ENCODE measurements at regions not wholly inside any gene's neighbourhood (a gene's known extent, or its start where the extent isn't known, plus 50 kb on each side); places are given as distances from the start of the nearest gene placed in this dataset.

DNA sequence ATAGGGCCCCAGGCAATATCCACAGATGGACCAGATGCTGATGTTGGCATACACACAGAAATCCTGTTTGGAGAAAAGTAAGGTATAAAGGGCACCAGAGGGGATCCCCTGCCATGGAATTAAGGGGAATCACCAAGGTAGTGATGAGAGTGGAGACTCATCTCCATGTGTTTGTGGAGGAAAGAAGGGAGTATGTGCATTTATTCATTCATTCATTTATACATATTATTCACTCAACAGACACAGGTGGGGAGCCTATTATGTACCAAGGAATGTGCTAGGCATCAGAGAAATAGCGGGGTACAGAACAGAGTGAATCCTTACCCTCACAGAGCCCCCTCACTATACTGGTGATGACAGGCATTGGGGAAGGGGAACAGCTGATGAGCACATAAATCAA, 116.8 kb upstream of the IL12B start:
- no peaks in the 10 kb centered on the region for H3K27me3 ChIP-seq (replicated peaks in 1 of 2; ENCODE audit: control insufficient read depth in 2 of 2, insufficient read depth in 2 of 2, low read length in 1 of 2)
- no peak for ATAC-seq
- no peak for DNase-seq (ENCODE audit: low read depth, low spot score)
- CTCF ChIA-PET, result interaction anchor here (0.5 to 1.3 kb wide), 3 partner anchors 69 to 540 kb away, joined by 3 to 5 read pairs (median 3); no protein-coding TSS in a partner anchor
- no peak overlapping the region for H3K9ac ChIP-seq (ENCODE audit: control insufficient read depth, insufficient read depth, low read length)
- H3K4me1 ChIP-seq (ENCODE audit: control insufficient read depth, insufficient read depth, low read length), result no peaks in the 10 kb centered on the region
- H4K20me1 ChIP-seq (ENCODE audit: control insufficient read depth, insufficient read depth), result no peaks in the 10 kb centered on the region
- no peak overlapping the region for H3K27ac ChIP-seq (ENCODE audit: control insufficient read depth, insufficient read depth)
- no peak overlapping the region for H3K4me3 ChIP-seq
- H3K4me2 ChIP-seq (ENCODE audit: control insufficient read depth, insufficient read depth), result no peak overlapping the region
- POLR2A ChIA-PET, result interaction anchor here (0.6 kb wide), 1 partner anchor 737 kb away, joined by 4 read pairs; no protein-coding TSS in a partner anchor
- RAD21 ChIA-PET (ENCODE audit: unreplicated experiment), result interaction anchor here (2.3 kb wide), 1 partner anchor 114 kb away, joined by 8 read pairs; no protein-coding TSS in a partner anchor
- H2AFZ ChIP-seq (ENCODE audit: control insufficient read depth, low read depth, low read length), result no peak overlapping the region
- H3K79me2 ChIP-seq (ENCODE audit: control insufficient read depth, insufficient read depth, low read length), result no peaks in the 10 kb centered on the region
- SMC1A ChIA-PET (ENCODE audit: uncharacterized antibody, unreplicated experiment), result interaction anchor here (0.8 to 1.5 kb wide), 3 partner anchors 9 to 18 kb away, joined by 3 read pairs; no protein-coding TSS in a partner anchor
- no peaks in the 10 kb centered on the region for H3K36me3 ChIP-seq (ENCODE audit: control insufficient read depth in 2 of 2, insufficient read depth in 2 of 2, low read length in 1 of 2)
- BruUV-seq (replicated peaks), result no TSS peak
- TF ChIP-seq, protein P1, sequence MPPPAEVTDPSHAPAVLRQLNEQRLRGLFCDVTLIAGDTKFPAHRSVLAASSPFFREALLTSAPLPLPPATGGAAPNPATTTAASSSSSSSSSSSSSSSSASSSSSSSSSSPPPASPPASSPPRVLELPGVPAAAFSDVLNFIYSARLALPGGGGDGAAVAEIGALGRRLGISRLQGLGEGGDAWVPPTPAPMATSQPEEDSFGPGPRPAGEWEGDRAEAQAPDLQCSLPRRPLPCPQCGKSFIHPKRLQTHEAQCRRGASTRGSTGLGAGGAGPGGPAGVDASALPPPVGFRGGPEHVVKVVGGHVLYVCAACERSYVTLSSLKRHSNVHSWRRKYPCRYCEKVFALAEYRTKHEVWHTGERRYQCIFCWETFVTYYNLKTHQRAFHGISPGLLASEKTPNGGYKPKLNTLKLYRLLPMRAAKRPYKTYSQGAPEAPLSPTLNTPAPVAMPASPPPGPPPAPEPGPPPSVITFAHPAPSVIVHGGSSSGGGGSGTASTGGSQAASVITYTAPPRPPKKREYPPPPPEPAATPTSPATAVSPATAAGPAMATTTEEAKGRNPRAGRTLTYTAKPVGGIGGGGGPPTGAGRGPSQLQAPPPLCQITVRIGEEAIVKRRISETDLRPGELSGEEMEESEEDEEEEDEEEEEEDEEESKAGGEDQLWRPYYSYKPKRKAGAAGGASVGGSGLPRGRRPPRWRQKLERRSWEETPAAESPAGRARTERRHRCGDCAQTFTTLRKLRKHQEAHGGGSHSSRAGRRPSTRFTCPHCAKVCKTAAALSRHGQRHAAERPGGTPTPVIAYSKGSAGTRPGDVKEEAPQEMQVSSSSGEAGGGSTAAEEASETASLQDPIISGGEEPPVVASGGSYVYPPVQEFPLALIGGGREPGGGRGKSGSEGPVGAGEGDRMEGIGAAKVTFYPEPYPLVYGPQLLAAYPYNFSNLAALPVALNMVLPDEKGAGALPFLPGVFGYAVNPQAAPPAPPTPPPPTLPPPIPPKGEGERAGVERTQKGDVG (CRISPR knock-in tag; IDR thresholded peaks at IDR 0.05), result no peak
- TF ChIP-seq SIX5 (IDR thresholded peaks at IDR 0.05; ENCODE audit: low read depth, low read length, severe bottlenecking) (no peak), IRF4 (IDR thresholded peaks at IDR 0.05; ENCODE audit: low read depth, low read length) (no peak), NFIC (IDR thresholded peaks at IDR 0.05; ENCODE audit: low read depth, low read length) (no peak), HDAC2 (IDR thresholded peaks at IDR 0.05) (no peak), SUZ12 (IDR thresholded peaks at IDR 0.05; ENCODE audit: unreplicated experiment) (no peak), NRF1 (conservative IDR thresholded peaks at IDR 0.05; ENCODE audit: low read depth, low read length) (no peak), NR2F1 (conservative IDR thresholded peaks at IDR 0.05) (no peak), NR2C1 (IDR thresholded peaks at IDR 0.05) (no peak), JUNB (IDR thresholded peaks at IDR 0.05) (no peak), POLR2A (IDR thresholded peaks at IDR 0.05; ENCODE audit: low read depth, low read length) (no peak)
- TF ChIP-seq, protein P2, sequence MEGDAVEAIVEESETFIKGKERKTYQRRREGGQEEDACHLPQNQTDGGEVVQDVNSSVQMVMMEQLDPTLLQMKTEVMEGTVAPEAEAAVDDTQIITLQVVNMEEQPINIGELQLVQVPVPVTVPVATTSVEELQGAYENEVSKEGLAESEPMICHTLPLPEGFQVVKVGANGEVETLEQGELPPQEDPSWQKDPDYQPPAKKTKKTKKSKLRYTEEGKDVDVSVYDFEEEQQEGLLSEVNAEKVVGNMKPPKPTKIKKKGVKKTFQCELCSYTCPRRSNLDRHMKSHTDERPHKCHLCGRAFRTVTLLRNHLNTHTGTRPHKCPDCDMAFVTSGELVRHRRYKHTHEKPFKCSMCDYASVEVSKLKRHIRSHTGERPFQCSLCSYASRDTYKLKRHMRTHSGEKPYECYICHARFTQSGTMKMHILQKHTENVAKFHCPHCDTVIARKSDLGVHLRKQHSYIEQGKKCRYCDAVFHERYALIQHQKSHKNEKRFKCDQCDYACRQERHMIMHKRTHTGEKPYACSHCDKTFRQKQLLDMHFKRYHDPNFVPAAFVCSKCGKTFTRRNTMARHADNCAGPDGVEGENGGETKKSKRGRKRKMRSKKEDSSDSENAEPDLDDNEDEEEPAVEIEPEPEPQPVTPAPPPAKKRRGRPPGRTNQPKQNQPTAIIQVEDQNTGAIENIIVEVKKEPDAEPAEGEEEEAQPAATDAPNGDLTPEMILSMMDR (IDR thresholded peaks at IDR 0.05 in 2 of 3, conservative IDR thresholded peaks at IDR 0.05 in 1 of 3; ENCODE audit: control insufficient read depth in 2 of 3, extremely low read depth in 1 of 3, insufficient read depth in 1 of 3, low read depth in 3 of 3, low read length in 3 of 3), result no peak
- H3K9me3 ChIP-seq (replicated peaks; ENCODE audit: control insufficient read depth, insufficient read depth, low read length), result no peaks in the 10 kb centered on the region
- in situ Hi-C loops (cut with MboI), result loop anchor here (5.0 to 10.0 kb wide), 2 partner anchors 468 to 540 kb away; partner anchors contain the start of gene ADRA1B
- intact Hi-C loops (cut with micrococcal nuclease; ENCODE audit: unreplicated experiment), result no loop called here
- WGBS (ENCODE audit: insufficient coverage, insufficient replicate concordance, low lambda C conversion rate, missing lambda C conversion rate), result 44% methylated on average over 1 of the region's 1 CpG
- FAIRE-seq, result no peak

All from GM12878 (cell line).